HCEC 1CT (cell line): ENCODE measurements at regions not wholly inside any gene's neighbourhood (a gene's known extent, or its start where the extent isn't known, plus 50 kb on each side); places are given as distances from the start of the nearest gene placed in this dataset.
"Not testable (repeated sequence)": the region's sequence is repeated elsewhere in the genome, so short reads cannot be mapped to it uniquely, and the experiment has no call there.

Source experiments
- DNase-seq: peaks from one replicate; pipeline ENCODE4 v3.0.0-alpha.2; 2017

- no peak for DNase-seq
Observed at GRCh38 chr9:90198956-90199355, 443.7 kb downstream of the DIRAS2 start.

GRCh38 chr9:90201766-90202165 is 440.9 kb downstream of the DIRAS2 start:
- DNase-seq, result no peak

DNA sequence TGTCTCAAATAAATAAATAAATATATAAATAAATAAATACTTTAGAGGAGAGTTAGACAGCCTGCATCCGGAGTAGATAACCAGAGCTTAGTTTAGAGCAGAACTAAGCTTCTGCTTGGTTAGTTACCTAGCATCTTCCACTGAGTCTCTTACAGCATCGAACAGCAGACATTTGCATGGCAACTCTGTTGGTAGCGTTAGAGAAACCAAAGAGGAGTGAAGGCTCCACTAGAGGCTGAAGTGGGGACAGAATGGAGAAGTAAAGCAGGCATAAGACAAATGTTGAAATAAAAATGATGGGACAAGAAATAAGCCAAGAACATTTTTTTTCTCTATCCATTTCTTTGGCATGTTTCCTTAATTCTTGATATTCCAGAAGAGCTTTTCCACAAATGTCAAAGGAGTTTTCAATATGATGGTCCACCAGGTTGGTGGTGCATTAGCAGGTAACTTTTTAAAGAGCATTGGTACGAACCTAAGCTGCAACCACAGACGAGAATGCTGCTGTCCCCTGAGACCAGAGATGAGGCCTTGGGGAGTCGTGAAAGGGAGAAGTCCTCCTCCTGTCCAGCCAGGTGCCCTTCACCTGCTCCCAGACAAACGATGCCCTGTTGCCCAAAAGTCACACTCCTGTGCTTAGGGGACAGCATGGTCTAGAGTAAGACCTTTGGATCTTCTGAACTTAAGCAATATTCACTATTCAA is 438.3 kb downstream of the DIRAS2 start:
- DNase-seq, result no peak

GRCh38 chr9:90213045-90213444 is 429.6 kb downstream of the DIRAS2 start:
- not testable (repeated sequence) for DNase-seq

GRCh38 chr9:90219548-90220118 is 423.0 kb downstream of the DIRAS2 start:
- DNase-seq, result no peak

DNA sequence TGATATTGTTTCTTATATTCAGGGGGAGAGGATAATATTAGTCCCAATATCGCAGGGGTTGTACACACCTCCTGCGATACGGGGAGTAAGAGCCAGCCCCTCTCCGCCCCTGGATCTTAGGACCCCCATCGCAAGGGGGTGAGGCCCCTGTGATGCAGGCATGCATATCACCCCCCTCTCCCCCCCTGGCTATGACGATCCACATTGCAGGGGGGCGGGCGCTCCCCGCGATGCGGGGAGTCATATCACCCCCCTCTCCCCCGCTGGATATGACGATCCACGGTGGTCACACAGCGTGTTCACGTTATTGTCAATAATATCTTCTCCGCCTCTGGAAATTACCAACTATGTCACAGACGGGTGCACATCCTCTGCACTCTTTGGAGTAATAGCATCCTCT is 420.7 kb downstream of the DIRAS2 start:
- DNase-seq, result not testable (repeated sequence)

DNA sequence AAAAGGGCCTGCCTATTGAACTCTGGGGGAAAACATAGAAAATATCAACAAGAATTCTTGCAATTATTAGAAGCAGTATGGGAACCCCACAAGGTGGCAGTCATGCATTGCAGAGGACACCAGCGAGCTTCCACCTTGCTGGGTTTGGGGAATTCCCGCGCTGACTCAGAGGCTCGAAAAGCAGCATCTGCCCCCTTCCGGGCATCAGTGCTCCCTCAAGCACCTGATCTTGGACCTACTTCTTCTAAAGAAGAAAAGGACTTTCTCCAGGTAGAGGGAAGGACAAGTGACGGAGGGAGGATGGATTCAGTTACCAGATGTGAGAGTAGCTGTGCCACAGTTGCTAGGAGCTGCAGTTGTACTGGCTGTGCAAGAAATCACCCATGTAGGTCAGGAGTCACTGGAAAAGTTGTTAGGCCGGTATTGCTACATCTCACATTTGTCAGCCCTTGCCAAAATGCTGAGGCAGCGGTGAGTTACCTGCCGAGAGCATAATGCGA is 415.7 kb downstream of the DIRAS2 start:
- DNase-seq, result peak; percentile 15

DNA sequence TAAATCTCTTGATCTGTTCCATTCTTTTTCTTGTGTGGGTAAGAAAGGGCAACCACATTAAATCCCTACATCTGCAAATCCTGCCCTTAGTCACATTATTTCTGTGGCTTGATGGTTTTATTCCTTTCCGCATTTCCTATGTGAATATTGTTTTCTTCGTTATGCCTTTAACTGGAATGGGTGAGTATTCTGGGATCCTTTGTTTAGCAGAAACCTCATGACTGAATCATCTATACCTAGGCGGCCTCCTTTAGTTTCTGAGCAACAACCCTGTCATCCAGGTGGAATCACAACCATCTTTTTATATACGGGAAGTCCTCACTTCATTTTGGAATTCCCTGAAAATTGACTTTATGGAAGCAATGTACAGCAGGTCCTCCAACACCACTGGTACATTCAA is 409.5 kb downstream of the DIRAS2 start:
- not testable (repeated sequence) for DNase-seq

- DNase-seq, result no peak
Observed at GRCh38 chr9:90240541-90240940, 402.1 kb downstream of the DIRAS2 start.

GRCh38 chr9:90245661-90246060 is 397.0 kb downstream of the DIRAS2 start:
- DNase-seq, result no peak

DNA sequence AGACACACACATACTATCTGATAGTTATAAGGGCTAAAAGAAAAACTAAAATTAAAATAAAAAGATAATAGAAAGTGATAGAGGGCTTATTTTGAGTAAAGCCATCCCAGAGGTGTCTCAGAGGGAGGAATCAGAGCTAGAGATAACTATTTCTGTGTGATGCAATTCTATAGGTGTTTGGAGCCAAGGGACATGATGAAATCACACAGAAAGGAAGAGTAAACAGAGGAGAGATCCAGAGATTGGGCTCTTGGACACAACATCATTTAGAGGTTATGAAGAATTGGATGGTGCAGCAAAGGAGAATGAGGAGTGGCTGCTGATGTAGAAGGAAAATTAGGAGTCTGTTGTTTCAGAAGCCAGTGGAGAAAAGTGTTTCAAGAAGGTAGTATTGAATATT is 393.5 kb downstream of the DIRAS2 start:
- no peak for DNase-seq

DNA sequence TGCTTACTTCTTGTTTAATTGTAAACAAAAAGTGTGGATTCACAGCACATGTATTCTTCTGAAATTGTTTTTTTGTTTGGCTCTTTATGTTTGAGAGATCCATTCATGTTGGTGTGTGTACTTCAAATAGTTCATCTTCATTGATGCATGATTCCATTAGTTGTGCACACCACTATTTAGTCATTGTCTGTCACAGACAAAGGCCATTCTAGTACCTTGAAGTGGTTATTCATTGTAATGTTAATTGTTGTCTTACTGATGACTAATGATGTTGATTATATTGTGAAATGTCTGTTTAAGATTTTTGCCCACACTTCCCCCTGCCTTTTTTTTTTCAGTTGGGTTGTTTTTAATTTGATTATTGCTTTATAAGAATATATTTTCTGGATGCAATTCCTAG is 391.3 kb downstream of the DIRAS2 start:
- DNase-seq, result no peak

DNA sequence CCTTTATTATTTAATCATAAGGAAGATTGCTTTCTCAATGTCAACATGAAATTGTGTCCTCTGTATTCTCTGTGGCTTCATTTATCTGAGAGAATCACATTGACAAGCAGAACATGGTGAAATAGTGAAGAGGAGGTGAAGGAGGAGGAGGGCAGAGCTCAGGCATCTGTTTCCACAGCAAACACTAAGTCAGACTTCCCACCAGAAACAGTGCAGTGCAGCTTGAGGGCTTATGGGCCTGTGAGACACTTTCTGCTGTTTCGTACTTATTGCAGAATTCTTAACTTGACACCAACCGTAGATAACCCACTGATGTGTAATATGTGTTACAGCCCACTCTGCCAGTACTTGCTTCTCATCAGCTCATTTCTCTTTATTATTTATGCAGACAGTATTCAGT is 386.3 kb downstream of the DIRAS2 start:
- DNase-seq, result no peak

DNA sequence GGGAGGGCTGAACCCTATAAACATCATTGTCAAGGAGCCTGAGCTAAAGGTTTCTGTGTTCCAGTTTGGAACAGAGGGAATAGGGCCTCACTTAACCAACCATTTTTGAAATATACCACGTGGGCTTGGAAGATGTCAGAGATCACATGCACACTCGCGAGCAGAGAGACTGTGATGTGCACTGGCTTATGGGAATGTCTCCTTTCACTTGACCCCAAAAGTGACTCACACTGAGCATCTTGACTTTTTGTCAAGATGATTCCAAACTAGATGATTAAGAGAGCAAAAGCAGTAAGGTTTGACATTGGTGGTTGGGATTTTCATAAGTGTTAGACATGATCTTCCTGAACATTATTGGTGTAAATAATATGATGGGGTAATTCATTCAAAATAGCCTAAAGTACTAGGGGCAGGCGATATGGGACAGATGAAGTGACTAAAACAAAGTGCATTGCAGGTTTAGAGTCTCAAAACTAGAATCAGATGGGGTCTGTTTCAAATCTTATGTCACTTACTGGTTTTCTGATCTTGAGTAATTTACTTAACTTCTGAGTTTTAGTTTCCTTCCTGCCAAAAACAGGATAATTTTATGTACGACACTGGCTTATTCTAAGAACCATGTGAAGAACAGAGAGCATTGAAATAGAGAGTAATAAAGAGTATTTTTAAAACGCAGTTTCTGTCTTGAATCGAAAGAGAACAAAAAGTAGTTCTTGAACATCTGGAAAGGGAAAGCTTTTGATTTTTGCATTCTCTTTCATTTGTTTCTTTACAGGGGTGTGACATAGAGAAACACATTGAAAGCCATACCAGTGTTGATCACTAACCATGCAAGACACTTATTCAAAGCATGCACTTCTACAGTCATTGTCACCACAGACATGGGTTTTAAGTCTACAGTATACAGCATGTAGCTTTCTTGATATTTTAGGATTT is 383.0 kb downstream of the DIRAS2 start:
- DNase-seq, result no peak

DNA sequence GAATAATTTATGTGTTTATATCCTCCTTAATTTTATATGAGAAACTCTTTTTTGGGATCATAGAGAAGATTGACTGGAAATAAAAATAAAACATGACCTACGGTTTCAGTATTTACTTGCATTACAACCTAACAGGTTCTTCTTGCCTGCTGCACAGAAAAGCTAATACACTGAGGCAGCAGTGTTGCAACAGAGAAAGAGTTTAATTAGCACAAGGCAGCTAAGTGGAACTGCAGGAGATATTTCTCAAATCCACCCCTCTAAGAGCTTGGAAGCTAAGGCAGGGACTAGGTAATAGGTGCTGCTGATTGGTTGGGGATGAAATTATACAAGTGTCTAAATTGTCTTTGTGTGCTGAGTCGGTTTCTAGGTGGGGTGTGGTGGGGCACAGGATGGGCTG is 380.9 kb downstream of the DIRAS2 start:
- no peak for DNase-seq

GRCh38 chr9:90268613-90269012 is 374.0 kb downstream of the DIRAS2 start:
- DNase-seq, result no peak

GRCh38 chr9:90271707-90272106 is 370.9 kb downstream of the DIRAS2 start:
- DNase-seq, result no peak

GRCh38 chr9:90274725-90275124 is 367.9 kb downstream of the DIRAS2 start:
- no peak for DNase-seq

GRCh38 chr9:90285946-90286345 is 356.7 kb downstream of the DIRAS2 start:
- no peak for DNase-seq

- DNase-seq, result no peak
Observed at GRCh38 chr9:90287567-90288274, 354.9 kb downstream of the DIRAS2 start.

DNA sequence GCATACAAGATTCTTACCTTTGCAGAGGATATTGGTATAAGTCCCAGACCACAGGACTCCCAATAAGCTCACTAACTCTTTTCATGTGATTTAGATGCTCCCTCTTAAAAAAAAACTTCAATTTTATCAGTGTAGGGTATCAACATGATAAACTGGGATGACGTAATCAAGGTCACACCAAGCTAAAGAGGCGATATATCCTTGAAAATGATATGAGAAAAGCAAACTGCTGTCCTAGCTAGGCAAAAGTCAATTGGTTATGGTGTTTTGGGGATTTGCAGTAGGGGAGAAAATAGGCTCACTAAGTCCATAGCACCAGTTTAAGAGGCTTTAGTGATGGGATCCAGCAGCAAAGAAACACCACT is 354.4 kb downstream of the DIRAS2 start:
- DNase-seq, result no peak

- no peak for DNase-seq
Observed at GRCh38 chr9:90290716-90291485, 351.7 kb downstream of the DIRAS2 start.
